ENCODE measurements at regions not wholly inside any gene's neighbourhood (a gene's known extent, or its start where the extent isn't known, plus 50 kb on each side); places are given as distances from the start of the nearest gene placed in this dataset.

DNA sequence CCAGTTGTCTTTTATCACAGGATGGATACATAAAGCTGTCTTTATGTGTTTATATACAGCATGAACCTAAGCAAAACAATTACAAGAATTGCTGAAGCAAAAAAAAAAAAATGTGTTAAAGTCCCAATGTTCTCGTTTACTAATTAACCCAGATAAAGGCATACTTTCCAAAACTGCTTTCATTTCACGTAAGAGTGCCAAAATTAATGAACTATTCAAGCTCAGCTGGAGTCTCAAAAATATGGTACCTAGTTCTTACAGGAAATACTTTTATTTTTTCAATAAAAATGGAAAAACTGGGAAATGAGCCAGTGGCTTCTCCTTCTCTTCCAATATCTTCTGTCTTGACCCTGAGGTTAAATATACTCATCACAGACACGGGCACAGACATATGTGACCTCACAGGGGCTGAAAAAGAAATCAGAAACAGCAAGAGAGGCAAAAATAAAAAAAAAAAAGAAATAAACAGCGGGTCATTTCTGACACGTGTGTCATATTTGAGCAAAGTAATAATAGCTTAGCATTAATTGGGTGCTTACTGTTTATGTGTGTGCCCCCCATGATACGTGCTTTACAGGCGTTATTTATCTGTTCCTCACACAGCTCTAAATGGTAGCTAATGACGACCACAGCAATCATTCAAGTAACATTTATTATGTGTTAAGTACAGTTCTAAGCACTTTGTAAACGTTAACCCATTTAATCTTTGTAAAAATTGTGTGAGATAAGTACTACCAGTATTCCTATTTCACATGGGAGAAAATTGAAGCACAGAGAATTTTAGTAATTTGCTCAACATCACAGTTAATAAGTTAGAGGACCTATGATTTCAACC is 158.0 kb upstream of the MMADHC start:
- H3K27ac Mint-ChIP-seq (ENCODE audit: low read depth): no peak overlapping the region
- no peak overlapping the region for H3K4me3 Mint-ChIP-seq
- no peaks in the 10 kb centered on the region for H3K27me3 Mint-ChIP-seq
- DNase-seq (ENCODE audit: low spot score in 2 of 2): no peak
- no peaks in the 10 kb centered on the region for H3K9me3 Mint-ChIP-seq
- H3K4me1 Mint-ChIP-seq: no peaks in the 10 kb centered on the region
- H3K36me3 Mint-ChIP-seq (ENCODE audit: insufficient read depth): no peaks in the 10 kb centered on the region
- no peak for ATAC-seq (replicated peaks; ENCODE audit: extremely low read depth, poor library complexity, severe bottlenecking)

- DNase-seq (ENCODE audit: low spot score in 2 of 2): no peak
- H3K9me3 Mint-ChIP-seq: no peaks in the 10 kb centered on the region
- H3K36me3 Mint-ChIP-seq (ENCODE audit: insufficient read depth): no peaks in the 10 kb centered on the region
- H3K4me3 Mint-ChIP-seq: no peak overlapping the region
- H3K27me3 Mint-ChIP-seq: no peaks in the 10 kb centered on the region
- no peaks in the 10 kb centered on the region for H3K4me1 Mint-ChIP-seq
- ATAC-seq (replicated peaks; ENCODE audit: extremely low read depth, poor library complexity, severe bottlenecking): no peak
- no peak overlapping the region for H3K27ac Mint-ChIP-seq (ENCODE audit: low read depth)
Observed at GRCh38 chr2:149744865-149745264, 157.3 kb upstream of the MMADHC start.

- Mint-ChIP-seq H3K4me3 (no peak overlapping the region), H3K27me3 (no peaks in the 10 kb centered on the region), H3K9me3 (no peaks in the 10 kb centered on the region), H3K27ac (ENCODE audit: low read depth) (no peak overlapping the region), H3K36me3 (ENCODE audit: insufficient read depth) (no peaks in the 10 kb centered on the region), H3K4me1 (no peaks in the 10 kb centered on the region)
- ATAC-seq (replicated peaks; ENCODE audit: extremely low read depth, poor library complexity, severe bottlenecking): no peak
- no peak for DNase-seq (ENCODE audit: low spot score in 2 of 2)
Observed at GRCh38 chr2:149743842-149744448, 156.4 kb upstream of the MMADHC start.

GRCh38 chr2:149741646-149742045 is 154.1 kb upstream of the MMADHC start:
- ATAC-seq (replicated peaks; ENCODE audit: extremely low read depth, poor library complexity, severe bottlenecking): no peak

GRCh38 chr2:149740490-149740889 is 152.9 kb upstream of the MMADHC start:
- DNase-seq (ENCODE audit: low spot score in 2 of 2) (no peak), ATAC-seq (replicated peaks; ENCODE audit: extremely low read depth, poor library complexity, severe bottlenecking) (no peak)
- no peak overlapping the region for H3K4me3 Mint-ChIP-seq
- no peak overlapping the region for H3K27ac Mint-ChIP-seq (ENCODE audit: low read depth)
- no peaks in the 10 kb centered on the region for H3K36me3 Mint-ChIP-seq (ENCODE audit: insufficient read depth)
- H3K9me3 Mint-ChIP-seq: no peaks in the 10 kb centered on the region
- H3K27me3 Mint-ChIP-seq: no peaks in the 10 kb centered on the region
- no peaks in the 10 kb centered on the region for H3K4me1 Mint-ChIP-seq

More at GRCh38 chr2:149741646-149742045, 154.1 kb upstream of the MMADHC start:
- Mint-ChIP-seq H3K4me3 (no peak overlapping the region), H3K36me3 (ENCODE audit: insufficient read depth) (no peaks in the 10 kb centered on the region), H3K27ac (ENCODE audit: low read depth) (no peak overlapping the region), H3K9me3 (no peaks in the 10 kb centered on the region), H3K4me1 (no peaks in the 10 kb centered on the region), H3K27me3 (no peaks in the 10 kb centered on the region)
- DNase-seq (ENCODE audit: low spot score in 2 of 2): no peak

DNA sequence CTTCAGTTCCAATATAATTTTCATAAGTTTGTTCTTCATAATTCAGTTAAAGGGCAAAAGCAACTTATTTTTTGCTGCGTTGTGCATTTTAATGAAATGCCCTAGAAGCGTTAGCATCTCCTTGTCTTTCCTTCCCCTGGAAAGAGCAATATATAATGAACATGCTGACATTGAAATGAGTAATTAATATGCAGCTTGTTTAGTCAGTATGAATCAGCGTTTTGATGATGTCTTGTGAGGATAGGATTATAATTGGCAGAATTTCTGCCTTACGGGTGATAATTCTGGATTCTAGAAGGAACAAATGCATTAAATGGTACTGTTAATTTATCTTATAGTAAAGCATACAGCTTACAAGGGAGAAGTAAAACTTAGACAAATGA is 152.3 kb upstream of the MMADHC start:
- Mint-ChIP-seq H3K4me3 (no peak overlapping the region), H3K9me3 (no peaks in the 10 kb centered on the region), H3K4me1 (no peaks in the 10 kb centered on the region), H3K27me3 (no peaks in the 10 kb centered on the region), H3K36me3 (ENCODE audit: insufficient read depth) (no peaks in the 10 kb centered on the region), H3K27ac (ENCODE audit: low read depth) (no peak overlapping the region)
- ATAC-seq (replicated peaks; ENCODE audit: extremely low read depth, poor library complexity, severe bottlenecking) (no peak), DNase-seq (ENCODE audit: low spot score in 2 of 2) (no peak)

- no peak for ATAC-seq (replicated peaks; ENCODE audit: extremely low read depth, poor library complexity, severe bottlenecking)
- Mint-ChIP-seq H3K27ac (ENCODE audit: low read depth) (no peak overlapping the region), H3K27me3 (no peaks in the 10 kb centered on the region), H3K36me3 (ENCODE audit: insufficient read depth) (no peaks in the 10 kb centered on the region), H3K4me3 (no peak overlapping the region), H3K4me1 (no peaks in the 10 kb centered on the region), H3K9me3 (no peaks in the 10 kb centered on the region)
- no peak for DNase-seq (ENCODE audit: low spot score in 2 of 2)
Observed at GRCh38 chr2:149739171-149739882, 151.8 kb upstream of the MMADHC start.

DNA sequence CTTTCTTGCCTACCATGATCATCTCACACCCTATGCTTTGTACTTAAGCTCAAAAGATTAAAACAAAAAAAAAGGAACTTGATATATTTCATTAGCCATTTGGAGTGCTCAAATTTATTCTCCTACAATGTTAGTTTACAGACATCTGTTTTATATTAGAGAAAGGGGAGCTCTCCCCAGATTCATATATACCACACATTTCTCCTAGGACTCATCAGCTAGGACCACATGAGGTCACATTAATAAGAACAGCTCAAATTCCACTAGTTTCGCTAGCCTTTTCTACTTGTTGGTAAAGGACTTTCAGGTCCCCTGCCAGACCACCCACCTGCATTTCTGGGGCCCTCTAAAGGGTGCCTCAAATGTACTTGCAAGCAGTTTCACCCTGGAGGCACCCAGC is 151.2 kb upstream of the MMADHC start:
- no peak overlapping the region for H3K4me3 Mint-ChIP-seq
- ATAC-seq (replicated peaks; ENCODE audit: extremely low read depth, poor library complexity, severe bottlenecking): no peak
- H3K9me3 Mint-ChIP-seq: no peaks in the 10 kb centered on the region
- no peaks in the 10 kb centered on the region for H3K36me3 Mint-ChIP-seq (ENCODE audit: insufficient read depth)
- no peak for DNase-seq (ENCODE audit: low spot score in 2 of 2)
- no peak overlapping the region for H3K27ac Mint-ChIP-seq (ENCODE audit: low read depth)
- no peaks in the 10 kb centered on the region for H3K4me1 Mint-ChIP-seq
- H3K27me3 Mint-ChIP-seq: no peaks in the 10 kb centered on the region

- Mint-ChIP-seq H3K9me3 (no peaks in the 10 kb centered on the region), H3K27me3 (no peaks in the 10 kb centered on the region), H3K36me3 (ENCODE audit: insufficient read depth) (no peaks in the 10 kb centered on the region), H3K4me3 (no peak overlapping the region), H3K27ac (ENCODE audit: low read depth) (no peak overlapping the region), H3K4me1 (no peaks in the 10 kb centered on the region)
- DNase-seq (ENCODE audit: low spot score in 2 of 2) (no peak), ATAC-seq (replicated peaks; ENCODE audit: extremely low read depth, poor library complexity, severe bottlenecking) (no peak)
Observed at GRCh38 chr2:149737896-149738295, 150.3 kb upstream of the MMADHC start.

- no peak for DNase-seq (ENCODE audit: low spot score in 2 of 2)
Observed at GRCh38 chr2:149735237-149735958, 147.8 kb upstream of the MMADHC start.

GRCh38 chr2:149733936-149734685 is 146.5 kb upstream of the MMADHC start:
- H3K9me3 Mint-ChIP-seq: no peaks in the 10 kb centered on the region
- H3K27me3 Mint-ChIP-seq: no peaks in the 10 kb centered on the region
- H3K36me3 Mint-ChIP-seq (ENCODE audit: insufficient read depth): no peaks in the 10 kb centered on the region
- ATAC-seq (replicated peaks; ENCODE audit: extremely low read depth, poor library complexity, severe bottlenecking): no peak
- H3K27ac Mint-ChIP-seq (ENCODE audit: low read depth): no peak overlapping the region
- DNase-seq (ENCODE audit: low spot score in 2 of 2): no peak
- no peak overlapping the region for H3K4me3 Mint-ChIP-seq
- no peaks in the 10 kb centered on the region for H3K4me1 Mint-ChIP-seq

More at GRCh38 chr2:149735237-149735958, 147.8 kb upstream of the MMADHC start:
- ATAC-seq (replicated peaks; ENCODE audit: extremely low read depth, poor library complexity, severe bottlenecking): no peak
- Mint-ChIP-seq H3K27me3 (no peaks in the 10 kb centered on the region), H3K36me3 (ENCODE audit: insufficient read depth) (no peaks in the 10 kb centered on the region), H3K4me3 (no peak overlapping the region), H3K9me3 (no peaks in the 10 kb centered on the region), H3K27ac (ENCODE audit: low read depth) (no peak overlapping the region), H3K4me1 (no peaks in the 10 kb centered on the region)

- H3K36me3 Mint-ChIP-seq (ENCODE audit: insufficient read depth): no peaks in the 10 kb centered on the region
- H3K9me3 Mint-ChIP-seq: no peaks in the 10 kb centered on the region
- H3K4me1 Mint-ChIP-seq: no peaks in the 10 kb centered on the region
- DNase-seq (ENCODE audit: low spot score in 2 of 2) (no peak), ATAC-seq (replicated peaks; ENCODE audit: extremely low read depth, poor library complexity, severe bottlenecking) (no peak)
- H3K27ac Mint-ChIP-seq (ENCODE audit: low read depth): no peak overlapping the region
- H3K27me3 Mint-ChIP-seq: peaks cover 10% of the 10 kb centered on the region
- no peak overlapping the region for H3K4me3 Mint-ChIP-seq
Observed at GRCh38 chr2:149732730-149733290, 145.2 kb upstream of the MMADHC start.
